H9 (cell line): ENCODE measurements at regions not wholly inside any gene's neighbourhood (a gene's known extent, or its start where the extent isn't known, plus 50 kb on each side); places are given as distances from the start of the nearest gene placed in this dataset.

ENCODE experiments used
- DNase-seq: peaks from one replicate; pipeline ENCODE4 v3.0.0-alpha.2; 2017
- H2AFZ ChIP-seq: one replicate; pipeline ENCODE4 v1.6.1; 2013; ENCODE audit warnings: mild to moderate bottlenecking, low read length, control low read depth, moderate library complexity
- H2AK5ac ChIP-seq: 2 replicates; pipeline ENCODE4 v1.6.1; 2013; ENCODE audit warnings: low read length, control low read depth, mixed read lengths; ENCODE audit not compliant: insufficient read length
- H2BK120ac ChIP-seq: one replicate; pipeline ENCODE4 v1.6.1; 2013; ENCODE audit warnings: low read depth, mild to moderate bottlenecking, low read length, control low read depth, inconsistent platforms; ENCODE audit not compliant: poor library complexity, severe bottlenecking
- H2BK12ac ChIP-seq: 2 replicates; pipeline ENCODE4 v1.6.1; 2013; ENCODE audit warnings: low read length, control low read depth, mixed read lengths, low read depth; ENCODE audit not compliant: insufficient read length
- H2BK15ac ChIP-seq: 2 replicates; pipeline ENCODE4 v1.6.1; 2013; ENCODE audit warnings: low read depth, low read length, control low read depth
- H2BK20ac ChIP-seq: one replicate; pipeline ENCODE4 v1.6.1; 2013; ENCODE audit warnings: low read depth, mild to moderate bottlenecking, low read length, control low read depth, inconsistent platforms; ENCODE audit not compliant: poor library complexity, severe bottlenecking
- H2BK5ac ChIP-seq: 2 replicates; pipeline ENCODE4 v1.6.1; 2013; ENCODE audit warnings: low read length, control low read depth, mixed read lengths; ENCODE audit not compliant: insufficient read length
- H3K14ac ChIP-seq: 2 replicates; pipeline ENCODE4 v1.6.1; 2013; ENCODE audit warnings: low read length, control low read depth; ENCODE audit not compliant: insufficient read depth
- H3K18ac ChIP-seq: 2 replicates; pipeline ENCODE4 v1.6.1; 2013; ENCODE audit warnings: low read depth, mild to moderate bottlenecking, mixed read lengths, low read length, control low read depth; ENCODE audit not compliant: insufficient read length
- H3K23ac ChIP-seq: 2 replicates; pipeline ENCODE4 v1.6.1; 2013; ENCODE audit warnings: low read length, control low read depth, mixed read lengths, low read depth; ENCODE audit not compliant: insufficient read length
- H3K23me2 ChIP-seq: 2 replicates; pipeline ENCODE4 v1.6.1; 2013; ENCODE audit warnings: low read depth, mild to moderate bottlenecking, mixed read lengths, low read length, control low read depth; ENCODE audit not compliant: insufficient read length, poor library complexity, severe bottlenecking
- H3K27ac ChIP-seq: 2 replicates; pipeline ENCODE4 v1.5.1; 2013; ENCODE audit warnings: low read length, control low read depth, mixed read lengths, low read depth; ENCODE audit not compliant: insufficient read length
- H3K27me3 ChIP-seq: 2 replicates; pipeline ENCODE4 v1.6.1; 2013; ENCODE audit warnings: low read length, control low read depth, inconsistent platforms; ENCODE audit not compliant: insufficient read depth
- H3K4ac ChIP-seq: 2 replicates; pipeline ENCODE4 v1.6.1; 2013; ENCODE audit warnings: low read depth, mild to moderate bottlenecking, control low read depth, inconsistent platforms, low read length, moderate library complexity
- H3K4me1 ChIP-seq: 2 replicates; pipeline ENCODE4 v1.6.1; 2013; ENCODE audit warnings: low read length, control low read depth, inconsistent platforms; ENCODE audit not compliant: insufficient read depth
- H3K4me2 ChIP-seq: 2 replicates; pipeline ENCODE4 v1.6.1; 2013; ENCODE audit warnings: low read length, control low read depth, mixed read lengths; ENCODE audit not compliant: insufficient read length, insufficient read depth
- H3K56ac ChIP-seq: 2 replicates; pipeline ENCODE4 v1.6.1; 2013; ENCODE audit warnings: low read depth, mild to moderate bottlenecking, mixed read lengths, low read length, control low read depth; ENCODE audit not compliant: insufficient read length
- H3K79me1 ChIP-seq: 2 replicates; pipeline ENCODE4 v1.6.1; 2013; ENCODE audit warnings: low read depth, mild to moderate bottlenecking, moderate library complexity, low read length, control low read depth, inconsistent platforms; ENCODE audit not compliant: insufficient read depth, poor library complexity, severe bottlenecking
- H3K79me2 ChIP-seq: 2 replicates; pipeline ENCODE4 v1.6.1; 2013; ENCODE audit warnings: low read length, control low read depth, inconsistent platforms; ENCODE audit not compliant: insufficient read depth
- H3K9ac ChIP-seq: 2 replicates; pipeline ENCODE4 v1.6.1; 2013; ENCODE audit warnings: low read length, control low read depth, mixed read lengths; ENCODE audit not compliant: insufficient read length; ENCODE audit errors: extremely low read depth
- H3K9me3 ChIP-seq: one replicate; pipeline ENCODE4 v1.6.1; 2013; ENCODE audit warnings: low read depth, low read length, inconsistent platforms; ENCODE audit not compliant: control insufficient read depth
- H3T11ph ChIP-seq: one replicate; pipeline ENCODE4 v1.6.1; 2013; ENCODE audit warnings: mild to moderate bottlenecking, low read length, control low read depth, inconsistent platforms
- H4K20me1 ChIP-seq: one replicate; pipeline ENCODE4 v1.6.1; 2013; ENCODE audit not compliant: control insufficient read depth, insufficient read length, insufficient read depth
- H4K5ac ChIP-seq: 2 replicates; pipeline ENCODE4 v1.6.1; 2013; ENCODE audit warnings: low read depth, mild to moderate bottlenecking, mixed read lengths, low read length, control low read depth; ENCODE audit not compliant: insufficient read length
- H4K8ac ChIP-seq: replicated peaks from 2 replicates; pipeline ENCODE4 v1.6.1; 2013; ENCODE audit warnings: low read length, control low read depth, mixed read lengths, low read depth; ENCODE audit not compliant: insufficient read length
- H4K91ac ChIP-seq: 2 replicates; pipeline ENCODE4 v1.6.1; 2013; ENCODE audit warnings: low read depth, mild to moderate bottlenecking, moderate library complexity, mixed read lengths, low read length, control low read depth; ENCODE audit not compliant: insufficient read length
- H3K27ac Mint-ChIP-seq, 3 experiments: 2 replicates in 2 of 3; 3 replicates in 1 of 3; pipeline ENCODE4 v1.8.0; 2020 to 2021; ENCODE audit warnings: mixed read lengths in 3 of 3, mild to moderate bottlenecking in 1 of 3, moderate library complexity in 1 of 3
- H3K27me3 Mint-ChIP-seq: 2 replicates; pipeline ENCODE4 v1.8.0; 2021; ENCODE audit warnings: low read depth, mild to moderate bottlenecking, moderate library complexity, mixed read lengths
- H3K36me3 Mint-ChIP-seq, 3 experiments: 2 replicates in 2 of 3; 3 replicates in 1 of 3; pipeline ENCODE4 v1.8.0; 2020 to 2021; ENCODE audit warnings: low read depth in 3 of 3, mixed read lengths in 3 of 3; ENCODE audit not compliant: insufficient read depth in 1 of 3
- H3K4me1 Mint-ChIP-seq, 2 experiments: 2 replicates each; pipeline ENCODE4 v1.8.0; 2020; ENCODE audit warnings: mixed read lengths in 2 of 2
- H3K4me3 Mint-ChIP-seq, 2 experiments: 2 replicates in 1 of 2; 3 replicates in 1 of 2; pipeline ENCODE4 v1.8.0; 2020 to 2021; ENCODE audit warnings: mild to moderate bottlenecking in 2 of 2, mixed read lengths in 2 of 2, moderate library complexity in 1 of 2
- H3K9me3 Mint-ChIP-seq, 2 experiments: 2 replicates in 1 of 2; 3 replicates in 1 of 2; pipeline ENCODE4 v1.8.0; 2020; ENCODE audit warnings: mild to moderate bottlenecking in 2 of 2, mixed read lengths in 2 of 2, moderate library complexity in 1 of 2
- CTCF ChIP-seq: fragments of 200-600 bp; sonication (generic); conservative IDR thresholded peaks from 3 replicates; pipeline ENCODE4 v1.8.0; 2021; ENCODE audit warnings: antibody characterized with exemption, mild to moderate bottlenecking
- WGBS: extraction: QIAGEN DNeasy Blood & Tissue Kit; methylation state at CpG from one replicate; pipeline ENCODE4 v1.1.7; 2013; ENCODE audit warnings: missing lambda C conversion rate, low lambda C conversion rate, mixed read lengths; ENCODE audit not compliant: insufficient read length; ENCODE audit errors: extremely low coverage; 5-methylcytosine and 5-hydroxymethylcytosine counted together

DNA sequence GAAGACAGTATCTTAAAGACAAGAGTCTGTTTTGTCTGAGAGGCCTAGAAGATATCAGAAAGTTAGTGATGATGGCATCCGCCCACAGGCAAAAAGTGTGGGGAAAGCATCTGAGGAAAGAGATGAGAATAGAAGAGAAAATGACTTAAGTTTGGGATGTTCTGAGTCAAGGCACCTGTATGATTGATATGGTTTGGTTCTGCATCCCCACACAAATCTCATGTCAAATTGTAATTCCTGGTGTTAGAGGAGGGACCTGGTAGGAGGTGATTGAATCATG lies 568.2 kb upstream of the MGMT start:
- no peak for DNase-seq
- no peak for TF ChIP-seq CTCF
- Mint-ChIP-seq H3K9me3 (no peaks in the 10 kb centered on the region), H3K27me3 (no peaks in the 10 kb centered on the region), H3K27ac (no peak overlapping the region), H3K4me1 (peaks cover 7 to 8% of the 10 kb centered on the region in 2 experiments; a peak in 3 of 4 replicates), H3K4me3 (no peak overlapping the region), H3K36me3 (no peaks in the 10 kb centered on the region)
- no peak overlapping the region for H2BK12ac ChIP-seq
- H2BK20ac ChIP-seq = no peak overlapping the region
- H3K23me2 ChIP-seq = peaks cover 4% of the 10 kb centered on the region
- H2BK15ac ChIP-seq = no peak overlapping the region
- H3K9ac ChIP-seq = no peak overlapping the region
- no peaks in the 10 kb centered on the region for H3K4me1 ChIP-seq
- no peak overlapping the region for H2AK5ac ChIP-seq
- no peak overlapping the region for H3K14ac ChIP-seq
- H4K8ac ChIP-seq = no peak overlapping the region
- H3K4ac ChIP-seq = no peak overlapping the region
- no peak overlapping the region for H3K23ac ChIP-seq
- H4K5ac ChIP-seq = no peak overlapping the region
- no peak overlapping the region for H3K18ac ChIP-seq
- H3T11ph ChIP-seq = no peak overlapping the region
- H3K79me1 ChIP-seq = no peaks in the 10 kb centered on the region
- H3K27me3 ChIP-seq = no peaks in the 10 kb centered on the region
- no peak overlapping the region for H2AFZ ChIP-seq
- H4K20me1 ChIP-seq = no peaks in the 10 kb centered on the region
- H3K4me2 ChIP-seq = no peak overlapping the region
- no peak overlapping the region for H2BK120ac ChIP-seq
- no peak overlapping the region for H4K91ac ChIP-seq
- WGBS = no CpG with 5 or more reads among the region's 1 CpG
- H3K56ac ChIP-seq = no peak overlapping the region
- no peaks in the 10 kb centered on the region for H3K9me3 ChIP-seq
- H2BK5ac ChIP-seq = no peak overlapping the region
- H3K79me2 ChIP-seq = no peaks in the 10 kb centered on the region
- no peak overlapping the region for H3K27ac ChIP-seq
